GM21447 (cell line): ENCODE measurements at regions not wholly inside any gene's neighbourhood (a gene's known extent, or its start where the extent isn't known, plus 50 kb on each side); places are given as distances from the start of the nearest gene placed in this dataset.

ENCODE experiments used
- ATAC-seq: cut with Tn5 transposase; IDR thresholded peaks from one replicate; pipeline ENCODE4 v1.9.1; 2021; ENCODE audit not compliant: unreplicated experiment

GRCh38 chr1:221604948-221605347 is 136.9 kb downstream of the DUSP10 start:
- no peak for ATAC-seq

- ATAC-seq: no peak
These were observed 136.3 kb downstream of the DUSP10 start for GRCh38 chr1:221605569-221605968.

- ATAC-seq: no peak
These were observed 135.6 kb downstream of the DUSP10 start for GRCh38 chr1:221606256-221606655.

GRCh38 chr1:221608835-221609320 is 133.0 kb downstream of the DUSP10 start:
- no peak for ATAC-seq

- no peak for ATAC-seq
These were observed 130.2 kb downstream of the DUSP10 start for GRCh38 chr1:221611656-221612046.

GRCh38 chr1:221612047-221612777 is 129.7 kb downstream of the DUSP10 start:
- ATAC-seq: no peak

GRCh38 chr1:221620437-221621384 is 121.2 kb downstream of the DUSP10 start:
- no peak for ATAC-seq

GRCh38 chr1:221621683-221622082 is 120.2 kb downstream of the DUSP10 start:
- ATAC-seq: no peak

- ATAC-seq: no peak
These were observed 119.5 kb downstream of the DUSP10 start for GRCh38 chr1:221622389-221622788.

GRCh38 chr1:221625026-221625425 is 116.9 kb downstream of the DUSP10 start:
- no peak for ATAC-seq

GRCh38 chr1:221626041-221626440 is 115.8 kb downstream of the DUSP10 start:
- ATAC-seq: no peak

- no peak for ATAC-seq
These were observed 111.7 kb downstream of the DUSP10 start for GRCh38 chr1:221630236-221630635.

- no peak for ATAC-seq
These were observed 110.3 kb downstream of the DUSP10 start for GRCh38 chr1:221631556-221631955.

- no peak for ATAC-seq
These were observed 109.8 kb downstream of the DUSP10 start for GRCh38 chr1:221632072-221632471.

GRCh38 chr1:221633841-221634409 is 108.0 kb downstream of the DUSP10 start:
- ATAC-seq: no peak

GRCh38 chr1:221634606-221635005 is 107.3 kb downstream of the DUSP10 start:
- ATAC-seq: no peak

GRCh38 chr1:221635305-221635704 is 106.6 kb downstream of the DUSP10 start:
- no peak for ATAC-seq

GRCh38 chr1:221636096-221636495 is 105.8 kb downstream of the DUSP10 start:
- ATAC-seq: no peak

- ATAC-seq: no peak
These were observed 104.9 kb downstream of the DUSP10 start for GRCh38 chr1:221636967-221637366.

GRCh38 chr1:221637641-221638041 is 104.2 kb downstream of the DUSP10 start:
- ATAC-seq: no peak

GRCh38 chr1:221638595-221638994 is 103.3 kb downstream of the DUSP10 start:
- ATAC-seq: no peak

GRCh38 chr1:221641811-221642210 is 100.1 kb downstream of the DUSP10 start:
- no peak for ATAC-seq
